ENCODE measurements at regions not wholly inside any gene's neighbourhood (a gene's known extent, or its start where the extent isn't known, plus 50 kb on each side); places are given as distances from the start of the nearest gene placed in this dataset.

DNA sequence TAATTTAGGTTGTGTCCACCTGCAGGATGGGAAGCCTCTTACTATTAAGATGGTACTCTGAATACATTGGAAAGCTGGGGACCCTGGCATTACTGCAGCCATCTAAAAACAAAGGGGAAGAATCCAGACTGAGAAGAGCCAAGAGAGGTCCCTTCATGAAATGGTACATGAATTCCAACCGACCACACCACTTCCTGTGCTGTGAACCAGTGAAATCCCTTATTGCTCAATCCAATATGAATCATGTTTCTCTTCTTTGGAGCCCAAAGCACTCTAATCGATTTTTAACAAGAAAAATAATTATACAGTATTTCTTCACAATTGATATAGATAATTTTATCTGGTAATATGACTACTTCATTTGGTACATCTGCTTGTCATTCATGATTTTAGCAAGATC is 479.7 kb upstream of the RAB6C start:
- no peaks in the 10 kb centered on the region for H3K4me1 ChIP-seq (ENCODE audit: control insufficient read depth, extremely low read depth, insufficient read depth, low read length)
- no peak overlapping the region for H3K4me3 ChIP-seq (replicated peaks in 1 of 3; ENCODE audit: insufficient read depth in 1 of 3, low read depth in 1 of 3, low read length in 3 of 3)
- CTCF ChIA-PET = no interaction called here
- H3K79me2 ChIP-seq (ENCODE audit: control insufficient read depth, insufficient read depth, low read length) = no peaks in the 10 kb centered on the region
- no peak overlapping the region for H3K4me2 ChIP-seq (ENCODE audit: insufficient read depth, low read length)
- no peak overlapping the region for H2AFZ ChIP-seq (ENCODE audit: low read depth, low read length)
- DNase-seq (ENCODE audit: low read depth, low spot score) = no peak
- H4K20me1 ChIP-seq (replicated peaks; ENCODE audit: control insufficient read depth, extremely low read depth, insufficient read depth, low read length) = no peaks in the 10 kb centered on the region
- no peak overlapping the region for H3K9ac ChIP-seq (replicated peaks; ENCODE audit: extremely low read depth, insufficient read depth, low read length)
- H3K9me1 ChIP-seq (replicated peaks; ENCODE audit: control insufficient read depth, extremely low read depth, insufficient read depth, low read length) = no peaks in the 10 kb centered on the region
- POLR2A ChIA-PET = no interaction called here
- H3K9me3 ChIP-seq (replicated peaks; ENCODE audit: control insufficient read depth, insufficient read depth, low read length) = peaks cover 4% of the 10 kb centered on the region
- H3K27me3 ChIP-seq (ENCODE audit: control insufficient read depth in 2 of 2, insufficient read depth in 2 of 2, low read length in 2 of 2) = no peaks in the 10 kb centered on the region
- dilution Hi-C loops (cut with MboI; ENCODE audit: extremely low pct_ligation_motif_present, low sequenced_read_pairs) (no loop called here), intact Hi-C loops (cut with micrococcal nuclease) (no loop called here)
- TF ChIP-seq GATA2 (IDR thresholded peaks at IDR 0.05; ENCODE audit: insufficient read depth, insufficient read length, low read depth, low read length) = no peak
- BruUV-seq (replicated peaks) = no TSS peak
- no peak for FAIRE-seq
- H3K27ac ChIP-seq (ENCODE audit: insufficient read depth, low read depth, low read length) = no peak overlapping the region
- H3K36me3 ChIP-seq (ENCODE audit: control insufficient read depth in 2 of 2, extremely low read depth in 1 of 2, insufficient read depth in 2 of 2, low read length in 2 of 2) = no peaks in the 10 kb centered on the region

DNA sequence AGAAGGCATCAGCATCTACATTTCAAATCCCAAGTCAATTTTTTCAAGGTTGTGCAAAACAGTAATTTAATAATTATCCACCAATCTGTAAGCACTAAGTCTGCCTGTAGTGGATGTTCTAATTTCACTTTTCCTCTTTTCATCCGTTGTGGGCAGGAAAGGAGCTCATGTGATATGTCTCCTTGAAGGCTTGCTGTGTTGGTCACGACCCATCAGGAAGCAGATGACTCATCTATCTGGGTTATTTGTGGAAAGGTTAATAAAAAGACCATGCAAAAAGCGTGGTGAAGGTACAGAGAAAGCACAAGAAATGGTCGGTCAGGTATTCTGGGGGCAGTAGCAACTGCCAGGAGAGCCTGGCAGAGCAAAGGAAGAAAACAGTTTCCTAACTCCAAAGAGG is 476.7 kb upstream of the RAB6C start:
- H3K79me2 ChIP-seq (ENCODE audit: control insufficient read depth, insufficient read depth, low read length) = no peaks in the 10 kb centered on the region
- no peaks in the 10 kb centered on the region for H3K4me1 ChIP-seq (ENCODE audit: control insufficient read depth, extremely low read depth, insufficient read depth, low read length)
- no peaks in the 10 kb centered on the region for H3K36me3 ChIP-seq (ENCODE audit: control insufficient read depth in 2 of 2, extremely low read depth in 1 of 2, insufficient read depth in 2 of 2, low read length in 2 of 2)
- no peaks in the 10 kb centered on the region for H4K20me1 ChIP-seq (replicated peaks; ENCODE audit: control insufficient read depth, extremely low read depth, insufficient read depth, low read length)
- no TSS peak for BruUV-seq (replicated peaks)
- no peak overlapping the region for H3K27ac ChIP-seq (ENCODE audit: insufficient read depth, low read depth, low read length)
- CTCF ChIA-PET = no interaction called here
- no peak for FAIRE-seq
- TF ChIP-seq, protein P1, sequence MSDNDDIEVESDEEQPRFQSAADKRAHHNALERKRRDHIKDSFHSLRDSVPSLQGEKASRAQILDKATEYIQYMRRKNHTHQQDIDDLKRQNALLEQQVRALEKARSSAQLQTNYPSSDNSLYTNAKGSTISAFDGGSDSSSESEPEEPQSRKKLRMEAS (IDR thresholded peaks at IDR 0.05; ENCODE audit: insufficient read depth, insufficient read length) = no peak
- no peak for TF ChIP-seq EZH2 (IDR thresholded peaks at IDR 0.05; ENCODE audit: borderline replicate concordance, low read depth, low read length, severe bottlenecking)
- no peak for TF ChIP-seq GATA2 (IDR thresholded peaks at IDR 0.05; ENCODE audit: insufficient read depth, insufficient read length, low read depth, low read length)
- TF ChIP-seq, protein P2, sequence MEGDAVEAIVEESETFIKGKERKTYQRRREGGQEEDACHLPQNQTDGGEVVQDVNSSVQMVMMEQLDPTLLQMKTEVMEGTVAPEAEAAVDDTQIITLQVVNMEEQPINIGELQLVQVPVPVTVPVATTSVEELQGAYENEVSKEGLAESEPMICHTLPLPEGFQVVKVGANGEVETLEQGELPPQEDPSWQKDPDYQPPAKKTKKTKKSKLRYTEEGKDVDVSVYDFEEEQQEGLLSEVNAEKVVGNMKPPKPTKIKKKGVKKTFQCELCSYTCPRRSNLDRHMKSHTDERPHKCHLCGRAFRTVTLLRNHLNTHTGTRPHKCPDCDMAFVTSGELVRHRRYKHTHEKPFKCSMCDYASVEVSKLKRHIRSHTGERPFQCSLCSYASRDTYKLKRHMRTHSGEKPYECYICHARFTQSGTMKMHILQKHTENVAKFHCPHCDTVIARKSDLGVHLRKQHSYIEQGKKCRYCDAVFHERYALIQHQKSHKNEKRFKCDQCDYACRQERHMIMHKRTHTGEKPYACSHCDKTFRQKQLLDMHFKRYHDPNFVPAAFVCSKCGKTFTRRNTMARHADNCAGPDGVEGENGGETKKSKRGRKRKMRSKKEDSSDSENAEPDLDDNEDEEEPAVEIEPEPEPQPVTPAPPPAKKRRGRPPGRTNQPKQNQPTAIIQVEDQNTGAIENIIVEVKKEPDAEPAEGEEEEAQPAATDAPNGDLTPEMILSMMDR (IDR thresholded peaks at IDR 0.05; ENCODE audit: extremely low read depth in 1 of 2, insufficient read depth in 1 of 2, low read depth in 1 of 2, low read length in 2 of 2) = no peak
- no peak for TF ChIP-seq POLR2A (IDR thresholded peaks at IDR 0.05; ENCODE audit: low read depth, low read length)
- TF ChIP-seq POLR2AphosphoS5 (IDR thresholded peaks at IDR 0.05; ENCODE audit: insufficient read depth, low read depth, low read length) = no peak
- TF ChIP-seq FOS (IDR thresholded peaks at IDR 0.05; ENCODE audit: borderline replicate concordance, insufficient read depth, low read length) = no peak
- TF ChIP-seq JUN (IDR thresholded peaks at IDR 0.05; ENCODE audit: borderline replicate concordance, insufficient read depth, insufficient read length, low read depth) = no peak
- TF ChIP-seq MYC (IDR thresholded peaks at IDR 0.05; ENCODE audit: low read depth, low read length) = no peak
- no peak overlapping the region for H3K4me3 ChIP-seq (replicated peaks in 1 of 3; ENCODE audit: insufficient read depth in 1 of 3, low read depth in 1 of 3, low read length in 3 of 3)
- dilution Hi-C loops (cut with MboI; ENCODE audit: extremely low pct_ligation_motif_present, low sequenced_read_pairs) (no loop called here), intact Hi-C loops (cut with micrococcal nuclease) (no loop called here)
- no peaks in the 10 kb centered on the region for H3K9me1 ChIP-seq (replicated peaks; ENCODE audit: control insufficient read depth, extremely low read depth, insufficient read depth, low read length)
- H3K9me3 ChIP-seq (replicated peaks; ENCODE audit: control insufficient read depth, insufficient read depth, low read length) = peaks cover 7% of the 10 kb centered on the region
- no peak overlapping the region for H3K9ac ChIP-seq (replicated peaks; ENCODE audit: extremely low read depth, insufficient read depth, low read length)
- no peak for DNase-seq (ENCODE audit: low read depth, low spot score)
- no peak overlapping the region for H2AFZ ChIP-seq (ENCODE audit: low read depth, low read length)
- POLR2A ChIA-PET = no interaction called here
- H3K4me2 ChIP-seq (ENCODE audit: insufficient read depth, low read length) = no peak overlapping the region
- H3K27me3 ChIP-seq (ENCODE audit: control insufficient read depth in 2 of 2, insufficient read depth in 2 of 2, low read length in 2 of 2) = no peaks in the 10 kb centered on the region
